HG03066 (cell line): ENCODE measurements at regions not wholly inside any gene's neighbourhood (a gene's known extent, or its start where the extent isn't known, plus 50 kb on each side); places are given as distances from the start of the nearest gene placed in this dataset.

Source experiments
- ATAC-seq: cut with Tn5 transposase; IDR thresholded peaks from one replicate; pipeline ENCODE4 v1.9.1; 2021; ENCODE audit warnings: low read depth; ENCODE audit not compliant: unreplicated experiment

GRCh38 chr1:228914700-228915099 is 179.4 kb downstream of the RHOU start:
- no peak for ATAC-seq

- no peak for ATAC-seq
These were observed 182.1 kb downstream of the RHOU start for GRCh38 chr1:228917342-228917741.

- ATAC-seq, result no peak
These were observed 182.5 kb downstream of the RHOU start for GRCh38 chr1:228917755-228918154.

GRCh38 chr1:228918335-228918734 is 183.1 kb downstream of the RHOU start:
- ATAC-seq, result no peak

GRCh38 chr1:228919914-228920313 is 184.6 kb downstream of the RHOU start:
- no peak for ATAC-seq

GRCh38 chr1:228920831-228921230 is 185.6 kb downstream of the RHOU start:
- ATAC-seq, result no peak

- ATAC-seq, result no peak
These were observed 186.2 kb downstream of the RHOU start for GRCh38 chr1:228921481-228921880.

GRCh38 chr1:228922722-228923376 is 187.6 kb downstream of the RHOU start:
- ATAC-seq, result no peak

GRCh38 chr1:228923973-228924686 is 188.9 kb downstream of the RHOU start:
- ATAC-seq, result no peak

GRCh38 chr1:228925691-228926090 is 190.4 kb downstream of the RHOU start:
- ATAC-seq, result no peak

- ATAC-seq, result no peak
These were observed 192.1 kb downstream of the RHOU start for GRCh38 chr1:228927421-228927820.

GRCh38 chr1:228927946-228928898 is 192.9 kb downstream of the RHOU start:
- no peak for ATAC-seq

- ATAC-seq, result no peak
These were observed 194.3 kb downstream of the RHOU start for GRCh38 chr1:228929476-228930027.

GRCh38 chr1:228930479-228930957 is 195.2 kb downstream of the RHOU start:
- no peak for ATAC-seq

GRCh38 chr1:228933753-228934152 is 198.5 kb downstream of the RHOU start:
- ATAC-seq, result no peak

- ATAC-seq, result no peak
These were observed 200.0 kb downstream of the RHOU start for GRCh38 chr1:228935198-228935663.

GRCh38 chr1:228935855-228936727 is 200.8 kb downstream of the RHOU start:
- no peak for ATAC-seq

- ATAC-seq, result no peak
These were observed 201.6 kb downstream of the RHOU start for GRCh38 chr1:228936881-228937280.

- ATAC-seq, result no peak
These were observed 202.1 kb downstream of the RHOU start for GRCh38 chr1:228937351-228937750.
